Thoracic aorta (tissue), 2 donors: ENCODE measurements at regions not wholly inside any gene's neighbourhood (a gene's known extent, or its start where the extent isn't known, plus 50 kb on each side); places are given as distances from the start of the nearest gene placed in this dataset.
"Not testable (repeated sequence)": the region's sequence is repeated elsewhere in the genome, so short reads cannot be mapped to it uniquely, and the experiment has no call there.

Source experiments
- ATAC-seq: fragments of 150-250 bp; one replicate; pipeline ENCODE4 v1.8.0; 2017; ENCODE audit warnings: low read depth; ENCODE audit not compliant: insufficient number of reproducible peaks, low FRiP score
- DNase-seq: peaks from one replicate; pipeline ENCODE4 v3.0.0-alpha.2; 2020; ENCODE audit warnings: low spot score
- H3K27ac ChIP-seq, 2 donors: fragments of 200-600 bp; sonication (generic); 1 replicate in 1 of 2; 2 replicates in 1 of 2; pipeline ENCODE4 v1.5.1; 2016; ENCODE audit warnings: mild to moderate bottlenecking in 2 of 2, moderate library complexity in 2 of 2
- H3K27me3 ChIP-seq: fragments of 200-600 bp; sonication (generic); replicated peaks from 2 replicates; pipeline ENCODE4 v1.6.0; 2016; ENCODE audit warnings: mild to moderate bottlenecking; ENCODE audit not compliant: insufficient read depth
- H3K36me3 ChIP-seq: fragments of 200-600 bp; sonication (generic); one replicate; pipeline ENCODE4 v1.5.1; 2016
- H3K4me1 ChIP-seq, 2 donors: fragments of 200-600 bp; sonication (generic); 1 replicate in 1 of 2; 2 replicates in 1 of 2; pipeline versions ENCODE4 v1.5.1 to v1.6.0; 2016; ENCODE audit warnings: low read depth in 2 of 2, mild to moderate bottlenecking in 1 of 2; ENCODE audit not compliant: control insufficient read depth in 1 of 2
- H3K4me3 ChIP-seq: fragments of 200-600 bp; sonication (generic); 2 replicates; pipeline ENCODE4 v1.5.1; 2016; ENCODE audit warnings: mild to moderate bottlenecking
- H3K9me3 ChIP-seq: fragments of 200-600 bp; sonication (generic); 2 replicates; pipeline ENCODE4 v1.5.1; 2016
- CTCF ChIP-seq: fragments of 200-600 bp; sonication (generic); IDR thresholded peaks from one replicate; pipeline ENCODE4 v1.5.1; 2019; ENCODE audit warnings: antibody characterized with exemption

- Histone ChIP-seq H3K27me3 (no peaks in the 10 kb centered on the region), H3K36me3 (no peaks in the 10 kb centered on the region), H3K4me1 (no peaks in the 10 kb centered on the region), H3K27ac (no peak overlapping the region), H3K4me3 (no peak overlapping the region), H3K9me3 (no peaks in the 10 kb centered on the region)
- no peak for ATAC-seq
- DNase-seq: no peak
- TF ChIP-seq CTCF: no peak
Measured at GRCh38 chr4:31199644-31200043, 479.5 kb downstream of the PCDH7 start.

- not testable (repeated sequence) for H3K4me1 ChIP-seq
Measured at GRCh38 chr4:31202054-31202453, 481.9 kb downstream of the PCDH7 start.

GRCh38 chr4:31204874-31205273 lies 484.7 kb downstream of the PCDH7 start:
- Histone ChIP-seq H3K27ac (no peak overlapping the region), H3K9me3 (no peaks in the 10 kb centered on the region), H3K36me3 (no peaks in the 10 kb centered on the region), H3K4me3 (no peak overlapping the region), H3K27me3 (no peaks in the 10 kb centered on the region), H3K4me1 (no peaks in the 10 kb centered on the region)
- no peak for DNase-seq
- ATAC-seq: no peak
- TF ChIP-seq CTCF: no peak

More at GRCh38 chr4:31202054-31202453, 481.9 kb downstream of the PCDH7 start:
- H3K27me3 ChIP-seq, H3K4me3 ChIP-seq, ATAC-seq, H3K27ac ChIP-seq, H3K9me3 ChIP-seq, DNase-seq, H3K36me3 ChIP-seq: not testable (repeated sequence)

DNA sequence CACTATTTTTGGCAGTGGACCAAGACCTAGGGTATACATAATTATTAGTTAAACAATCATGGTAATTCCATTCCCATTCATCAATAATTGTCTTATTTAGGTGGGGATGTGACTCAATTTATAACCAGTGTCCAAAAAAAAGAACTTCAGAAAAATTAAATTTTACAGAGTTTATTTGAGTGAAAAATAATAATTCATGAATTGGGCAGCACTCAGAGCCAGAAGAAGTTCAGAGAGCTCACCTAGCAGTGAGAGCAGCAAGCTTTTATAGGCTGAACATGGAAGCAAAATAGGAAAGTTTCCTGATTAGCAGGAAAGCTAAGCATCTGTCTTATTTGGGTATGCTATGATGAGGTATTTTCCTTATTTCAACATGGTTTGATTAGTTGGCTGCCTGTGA lies 500.8 kb downstream of the PCDH7 start:
- Histone ChIP-seq H3K36me3 (no peaks in the 10 kb centered on the region), H3K9me3 (peaks cover 6% of the 10 kb centered on the region), H3K4me3 (no peak overlapping the region), H3K27ac (no peak overlapping the region), H3K4me1 (no peaks in the 10 kb centered on the region), H3K27me3 (no peaks in the 10 kb centered on the region)
- DNase-seq (no peak), ATAC-seq (no peak)
- no peak for TF ChIP-seq CTCF

GRCh38 chr4:31228068-31228467 lies 507.9 kb downstream of the PCDH7 start:
- H3K9me3 ChIP-seq: no peaks in the 10 kb centered on the region
- H3K4me1 ChIP-seq: no peaks in the 10 kb centered on the region
- TF ChIP-seq CTCF: no peak
- H3K27me3 ChIP-seq: no peaks in the 10 kb centered on the region
- no peak for DNase-seq
- no peaks in the 10 kb centered on the region for H3K36me3 ChIP-seq
- H3K27ac ChIP-seq: no peak overlapping the region
- no peak overlapping the region for H3K4me3 ChIP-seq
- no peak for ATAC-seq

- H3K4me3 ChIP-seq: no peak overlapping the region
- TF ChIP-seq CTCF: no peak
- ATAC-seq (no peak), DNase-seq (no peak)
- no peaks in the 10 kb centered on the region for H3K4me1 ChIP-seq
- no peaks in the 10 kb centered on the region for H3K27me3 ChIP-seq
- H3K9me3 ChIP-seq: no peaks in the 10 kb centered on the region
- H3K27ac ChIP-seq: no peak overlapping the region
- H3K36me3 ChIP-seq: no peaks in the 10 kb centered on the region
Measured at GRCh38 chr4:31230594-31230993, 510.4 kb downstream of the PCDH7 start.
